Sigmoid colon (tissue), 4 donors: ENCODE measurements at regions not wholly inside any gene's neighbourhood (a gene's known extent, or its start where the extent isn't known, plus 50 kb on each side); places are given as distances from the start of the nearest gene placed in this dataset.

Experiments used
- CTCF ChIP-seq, 4 experiments: fragments of 450-650 bp in 3 of 4; fragments of 200-600 bp in 1 of 4; IDR thresholded peaks; one replicate each; pipeline ENCODE4 v1.5.1; 2016 to 2019; ENCODE audit warnings: antibody characterized with exemption in 4 of 4, mild to moderate bottlenecking in 3 of 4, moderate library complexity in 2 of 4
- EP300 ChIP-seq, 4 donors: sonication (generic); formaldehyde crosslinking; IDR thresholded peaks; one replicate each; pipeline ENCODE4 v1.6.1; 2017; ENCODE audit warnings: antibody characterized with exemption in 4 of 4

DNA sequence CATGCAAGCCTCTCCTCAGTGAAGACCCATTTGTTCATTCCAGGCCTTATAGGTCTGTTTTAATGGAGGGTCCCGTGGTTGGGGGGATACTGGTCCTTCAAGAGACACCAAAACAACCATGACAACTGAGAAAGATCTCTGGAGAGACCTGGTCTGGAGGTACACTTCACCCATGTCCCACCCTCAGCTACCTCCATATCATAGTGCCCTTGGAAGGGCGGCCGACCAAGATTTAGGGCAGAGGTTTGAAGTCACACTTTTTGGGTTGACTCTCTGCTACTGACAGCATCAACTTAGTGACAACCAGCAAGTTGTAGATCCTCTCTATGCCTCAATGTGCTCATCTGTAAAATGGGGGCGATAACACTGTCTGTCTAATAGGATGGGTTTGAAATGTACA is 177.3 kb downstream of the TSHZ3 start:
- TF ChIP-seq CTCF (IDR thresholded peaks at IDR 0.05) (no peak), EP300 (IDR thresholded peaks at IDR 0.05) (no peak)
